ENCODE measurements at regions not wholly inside any gene's neighbourhood (a gene's known extent, or its start where the extent isn't known, plus 50 kb on each side); places are given as distances from the start of the nearest gene placed in this dataset.

- no peak for DNase-seq (ENCODE audit: low read depth in 2 of 2)
These were observed 269.3 kb downstream of the POU4F1 start for GRCh38 chr13:78334059-78334458.

GRCh38 chr13:78326633-78327032 is 276.7 kb downstream of the POU4F1 start:
- DNase-seq (ENCODE audit: low read depth in 2 of 2) = no peak

GRCh38 chr13:78325585-78325984 is 277.8 kb downstream of the POU4F1 start:
- no peak for DNase-seq (ENCODE audit: low read depth in 2 of 2)

GRCh38 chr13:78323848-78324247 is 279.5 kb downstream of the POU4F1 start:
- DNase-seq (ENCODE audit: low read depth in 2 of 2) = no peak

GRCh38 chr13:78323040-78323439 is 280.3 kb downstream of the POU4F1 start:
- DNase-seq (ENCODE audit: low read depth in 2 of 2) = no peak

GRCh38 chr13:78319101-78319627 is 284.2 kb downstream of the POU4F1 start:
- no peak for DNase-seq (ENCODE audit: low read depth in 2 of 2)

GRCh38 chr13:78317030-78317429 is 286.3 kb downstream of the POU4F1 start:
- DNase-seq (ENCODE audit: low read depth in 2 of 2) = no peak

- DNase-seq (ENCODE audit: low read depth in 2 of 2) = no peak
These were observed 293.7 kb downstream of the POU4F1 start for GRCh38 chr13:78309497-78310180.

- DNase-seq (ENCODE audit: low read depth in 2 of 2) = no peak
These were observed 296.7 kb downstream of the POU4F1 start for GRCh38 chr13:78306519-78307206.

GRCh38 chr13:78305171-78305570 is 298.2 kb downstream of the POU4F1 start:
- no peak for DNase-seq (ENCODE audit: low read depth in 2 of 2)

GRCh38 chr13:78299832-78300623 is 303.3 kb downstream of the POU4F1 start:
- DNase-seq (ENCODE audit: low read depth in 2 of 2) = no peak

- DNase-seq (ENCODE audit: low read depth in 2 of 2) = no peak
These were observed 304.7 kb downstream of the POU4F1 start for GRCh38 chr13:78298657-78299056.

- no peak for DNase-seq (ENCODE audit: low read depth in 2 of 2)
These were observed 316.6 kb downstream of the POU4F1 start for GRCh38 chr13:78286748-78287147.

- no peak for DNase-seq (ENCODE audit: low read depth in 2 of 2)
These were observed 338.3 kb downstream of the POU4F1 start for GRCh38 chr13:78265098-78265497.

- no peak for DNase-seq (ENCODE audit: low read depth in 2 of 2)
These were observed 339.7 kb upstream of the EDNRB start for GRCh38 chr13:78258304-78258703.

GRCh38 chr13:78256484-78256883 is 337.9 kb upstream of the EDNRB start:
- no peak for DNase-seq (ENCODE audit: low read depth in 2 of 2)

GRCh38 chr13:78254113-78254512 is 335.5 kb upstream of the EDNRB start:
- DNase-seq (ENCODE audit: low read depth in 2 of 2) = no peak

GRCh38 chr13:78247362-78247761 is 328.7 kb upstream of the EDNRB start:
- no peak for DNase-seq (ENCODE audit: low read depth in 2 of 2)

GRCh38 chr13:78241278-78241919 is 322.8 kb upstream of the EDNRB start:
- peak; percentile 2 to 15 for DNase-seq (ENCODE audit: low read depth in 2 of 2)

GRCh38 chr13:78239714-78240113 is 321.1 kb upstream of the EDNRB start:
- DNase-seq (ENCODE audit: low read depth in 2 of 2) = no peak

- DNase-seq (ENCODE audit: low read depth in 2 of 2) = no peak
These were observed 320.3 kb upstream of the EDNRB start for GRCh38 chr13:78238911-78239310.

- DNase-seq (ENCODE audit: low read depth in 2 of 2) = no peak
These were observed 310.3 kb upstream of the EDNRB start for GRCh38 chr13:78228940-78229339.

All from stimulated activated CD4-positive, alpha-beta T cell treated with anti-CD3 and anti-CD28 coated beads, Interleukin-4, amount 100 ng/mL, for 48 hours (primary cell).